SU-DHL-6 (cell line): ENCODE measurements at regions not wholly inside any gene's neighbourhood (a gene's known extent, or its start where the extent isn't known, plus 50 kb on each side); places are given as distances from the start of the nearest gene placed in this dataset.

Experiments
- EZH2phosphoT487 ChIP-seq: fragments of 200-600 bp; sonication (generic), shearing (Covaris generic); conservative IDR thresholded peaks from 2 replicates; pipeline ENCODE4 v1.6.1; 2018; ENCODE audit warnings: mild to moderate bottlenecking, antibody characterized with exemption, low read length, moderate library complexity, mixed read lengths
- TF ChIP-seq, protein P1 (sequence below): fragments of 200-600 bp; sonication (generic); IDR thresholded peaks from one replicate; pipeline ENCODE4 v1.5.1; 2017; ENCODE audit warnings: antibody characterized with exemption, mild to moderate bottlenecking, low read length, moderate library complexity; ENCODE audit not compliant: insufficient read depth, poor library complexity, severe bottlenecking

DNA sequence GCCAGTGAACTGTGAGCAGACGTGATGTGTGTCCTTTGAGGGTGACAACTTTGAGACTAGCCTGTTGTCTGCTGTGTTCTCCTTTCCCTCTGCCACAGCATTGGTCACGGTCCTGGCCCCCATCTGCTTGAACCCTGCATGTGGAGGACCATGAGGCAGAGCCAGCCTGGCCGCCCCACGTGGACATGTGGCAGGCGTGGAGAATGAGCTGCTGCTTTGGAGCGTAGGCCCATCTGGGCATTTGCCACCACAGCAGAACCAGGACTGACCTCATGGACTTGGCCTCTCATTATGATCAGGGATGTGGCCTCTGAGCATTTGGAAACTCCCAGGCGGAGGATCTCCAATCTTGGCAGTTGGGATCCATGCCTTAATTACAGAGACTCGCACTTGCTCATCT lies 448.5 kb downstream of the TCERG1L start:
- TF ChIP-seq, protein P1, sequence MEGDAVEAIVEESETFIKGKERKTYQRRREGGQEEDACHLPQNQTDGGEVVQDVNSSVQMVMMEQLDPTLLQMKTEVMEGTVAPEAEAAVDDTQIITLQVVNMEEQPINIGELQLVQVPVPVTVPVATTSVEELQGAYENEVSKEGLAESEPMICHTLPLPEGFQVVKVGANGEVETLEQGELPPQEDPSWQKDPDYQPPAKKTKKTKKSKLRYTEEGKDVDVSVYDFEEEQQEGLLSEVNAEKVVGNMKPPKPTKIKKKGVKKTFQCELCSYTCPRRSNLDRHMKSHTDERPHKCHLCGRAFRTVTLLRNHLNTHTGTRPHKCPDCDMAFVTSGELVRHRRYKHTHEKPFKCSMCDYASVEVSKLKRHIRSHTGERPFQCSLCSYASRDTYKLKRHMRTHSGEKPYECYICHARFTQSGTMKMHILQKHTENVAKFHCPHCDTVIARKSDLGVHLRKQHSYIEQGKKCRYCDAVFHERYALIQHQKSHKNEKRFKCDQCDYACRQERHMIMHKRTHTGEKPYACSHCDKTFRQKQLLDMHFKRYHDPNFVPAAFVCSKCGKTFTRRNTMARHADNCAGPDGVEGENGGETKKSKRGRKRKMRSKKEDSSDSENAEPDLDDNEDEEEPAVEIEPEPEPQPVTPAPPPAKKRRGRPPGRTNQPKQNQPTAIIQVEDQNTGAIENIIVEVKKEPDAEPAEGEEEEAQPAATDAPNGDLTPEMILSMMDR: no peak
- no peak for TF ChIP-seq EZH2phosphoT487
